ENCODE measurements at regions not wholly inside any gene's neighbourhood (a gene's known extent, or its start where the extent isn't known, plus 50 kb on each side); places are given as distances from the start of the nearest gene placed in this dataset.

DNA sequence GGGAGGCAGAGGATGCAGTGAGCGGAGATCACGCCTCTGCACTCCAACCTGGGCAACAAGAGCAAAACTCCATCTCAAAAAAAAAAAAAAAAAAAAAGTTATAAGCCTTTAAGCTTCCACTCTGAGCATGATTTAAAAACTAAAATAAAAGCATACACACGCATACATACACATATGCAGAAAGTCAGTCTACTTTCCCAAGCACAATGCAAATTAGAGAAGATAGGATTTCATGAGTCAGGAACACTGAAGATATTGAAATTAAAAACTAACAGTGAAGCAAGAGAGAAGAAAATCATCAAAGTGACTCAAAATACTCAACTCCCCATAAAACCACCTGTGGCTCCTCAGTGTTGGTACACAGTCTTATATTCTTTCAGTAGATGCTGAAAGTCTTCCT is 1009.5 kb upstream of the WWC1 start:
- H3K4me1 ChIP-seq (ENCODE audit: insufficient read depth, low read length, poor library complexity, severe bottlenecking): no peaks in the 10 kb centered on the region
- intact Hi-C loops (cut with micrococcal nuclease; ENCODE audit: unreplicated experiment): no loop called here
- CTCF ChIA-PET (ENCODE audit: unreplicated experiment): no interaction called here

DNA sequence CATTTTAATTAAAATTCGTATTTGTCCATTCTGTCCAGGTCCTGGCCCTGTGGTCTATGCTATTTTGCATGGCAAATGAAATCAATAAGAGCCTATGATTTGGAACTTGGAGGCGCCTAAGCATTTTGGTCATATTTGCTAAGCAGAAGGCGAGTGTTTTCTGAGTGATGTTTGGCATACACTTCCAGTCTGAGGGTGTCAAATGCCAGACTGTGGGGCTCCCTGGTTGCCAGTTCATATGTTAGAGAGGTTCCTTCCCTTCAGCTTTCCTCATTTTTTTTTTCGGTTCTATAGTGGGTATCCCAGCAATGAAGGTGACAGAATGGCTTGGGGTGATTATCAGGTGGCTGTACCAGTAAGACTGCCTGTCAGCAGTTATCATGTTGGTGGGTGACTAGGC is 1007.8 kb upstream of the WWC1 start:
- no peaks in the 10 kb centered on the region for H3K79me2 ChIP-seq (ENCODE audit: insufficient read depth, low read depth, low read length)
- no peak overlapping the region for H3K27ac ChIP-seq (ENCODE audit: low read depth, low read length, poor library complexity, severe bottlenecking)
- no peak overlapping the region for H3K4me2 ChIP-seq (ENCODE audit: low read length)
- TF ChIP-seq, protein P1, sequence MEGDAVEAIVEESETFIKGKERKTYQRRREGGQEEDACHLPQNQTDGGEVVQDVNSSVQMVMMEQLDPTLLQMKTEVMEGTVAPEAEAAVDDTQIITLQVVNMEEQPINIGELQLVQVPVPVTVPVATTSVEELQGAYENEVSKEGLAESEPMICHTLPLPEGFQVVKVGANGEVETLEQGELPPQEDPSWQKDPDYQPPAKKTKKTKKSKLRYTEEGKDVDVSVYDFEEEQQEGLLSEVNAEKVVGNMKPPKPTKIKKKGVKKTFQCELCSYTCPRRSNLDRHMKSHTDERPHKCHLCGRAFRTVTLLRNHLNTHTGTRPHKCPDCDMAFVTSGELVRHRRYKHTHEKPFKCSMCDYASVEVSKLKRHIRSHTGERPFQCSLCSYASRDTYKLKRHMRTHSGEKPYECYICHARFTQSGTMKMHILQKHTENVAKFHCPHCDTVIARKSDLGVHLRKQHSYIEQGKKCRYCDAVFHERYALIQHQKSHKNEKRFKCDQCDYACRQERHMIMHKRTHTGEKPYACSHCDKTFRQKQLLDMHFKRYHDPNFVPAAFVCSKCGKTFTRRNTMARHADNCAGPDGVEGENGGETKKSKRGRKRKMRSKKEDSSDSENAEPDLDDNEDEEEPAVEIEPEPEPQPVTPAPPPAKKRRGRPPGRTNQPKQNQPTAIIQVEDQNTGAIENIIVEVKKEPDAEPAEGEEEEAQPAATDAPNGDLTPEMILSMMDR (conservative IDR thresholded peaks at IDR 0.05; ENCODE audit: low read length): no peak
- TF ChIP-seq EZH2phosphoT487 (IDR thresholded peaks at IDR 0.05; ENCODE audit: borderline replicate concordance, low read depth, low read length): no peak
- intact Hi-C loops (cut with micrococcal nuclease; ENCODE audit: unreplicated experiment): no loop called here
- H3K9me3 ChIP-seq (ENCODE audit: low read length): no peaks in the 10 kb centered on the region
- H3K36me3 ChIP-seq (ENCODE audit: insufficient read depth, low read length): no peaks in the 10 kb centered on the region
- H4K20me1 ChIP-seq (ENCODE audit: insufficient read depth, low read length): no peaks in the 10 kb centered on the region
- no peaks in the 10 kb centered on the region for H3K4me1 ChIP-seq (ENCODE audit: insufficient read depth, low read length, poor library complexity, severe bottlenecking)
- no TSS peak for BruUV-seq (replicated peaks)
- ChIA-PET POLR2A (no interaction called here), CTCF (ENCODE audit: unreplicated experiment) (no interaction called here)
- H3K9me2 ChIP-seq (ENCODE audit: insufficient read depth, low read length): no peaks in the 10 kb centered on the region
- H2AFZ ChIP-seq (ENCODE audit: low read length): no peak overlapping the region
- DNase-seq (ENCODE audit: low spot score): no peak
- H3K4me3 ChIP-seq (ENCODE audit: low read depth, low read length, poor library complexity, severe bottlenecking): no peak overlapping the region

More for the DNA sequence above, 1009.5 kb upstream of the WWC1 start:
- no peak overlapping the region for H3K27ac ChIP-seq (ENCODE audit: low read depth, low read length, poor library complexity, severe bottlenecking)
- H3K79me2 ChIP-seq (ENCODE audit: insufficient read depth, low read depth, low read length): no peaks in the 10 kb centered on the region
- TF ChIP-seq EZH2phosphoT487 (IDR thresholded peaks at IDR 0.05; ENCODE audit: borderline replicate concordance, low read depth, low read length): no peak
- TF ChIP-seq, protein P1 (conservative IDR thresholded peaks at IDR 0.05; ENCODE audit: low read length): no peak
- POLR2A ChIA-PET: interaction anchor here (0.6 kb wide), 1 partner anchor 10 kb away, joined by 6 read pairs; no protein-coding TSS in a partner anchor
- no peak overlapping the region for H3K4me3 ChIP-seq (ENCODE audit: low read depth, low read length, poor library complexity, severe bottlenecking)
- BruUV-seq (replicated peaks): no TSS peak
- no peak overlapping the region for H3K4me2 ChIP-seq (ENCODE audit: low read length)
- DNase-seq (ENCODE audit: low spot score): no peak
- no peaks in the 10 kb centered on the region for H4K20me1 ChIP-seq (ENCODE audit: insufficient read depth, low read length)
- no peaks in the 10 kb centered on the region for H3K9me3 ChIP-seq (ENCODE audit: low read length)
- no peaks in the 10 kb centered on the region for H3K36me3 ChIP-seq (ENCODE audit: insufficient read depth, low read length)
- no peak overlapping the region for H2AFZ ChIP-seq (ENCODE audit: low read length)
- H3K9me2 ChIP-seq (ENCODE audit: insufficient read depth, low read length): no peaks in the 10 kb centered on the region

DNA sequence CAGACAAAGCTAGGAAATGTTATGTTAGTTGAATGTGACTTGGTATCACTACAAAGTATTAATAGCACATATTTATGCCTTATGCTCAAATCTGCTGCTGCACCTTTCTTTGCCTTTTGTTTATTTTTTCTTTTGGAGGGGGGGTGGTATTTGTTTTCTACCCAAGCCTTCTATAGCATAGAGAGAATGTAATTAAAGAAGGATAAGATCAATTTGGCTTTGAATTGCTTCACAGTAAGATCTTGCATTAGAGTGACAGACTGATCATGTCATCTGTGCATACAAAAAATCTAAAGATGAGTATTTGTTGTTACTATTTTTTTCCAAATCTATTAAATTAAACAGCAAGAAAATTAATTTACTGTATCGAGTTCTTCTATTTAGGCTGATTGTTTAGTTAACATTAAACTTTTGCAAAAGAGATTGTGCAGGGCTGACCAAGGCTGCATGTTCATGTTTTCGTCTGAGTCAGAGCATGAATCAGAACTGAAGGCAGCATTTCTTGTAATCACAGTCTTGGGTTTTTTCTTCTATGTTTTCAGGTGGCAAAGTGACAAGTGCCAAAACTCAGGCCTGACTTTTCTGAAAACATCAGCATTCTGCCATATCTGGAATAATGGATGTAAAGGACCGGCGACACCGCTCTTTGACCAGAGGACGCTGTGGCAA is 1007.1 kb upstream of the WWC1 start:
- H2AFZ ChIP-seq (ENCODE audit: low read length): no peak overlapping the region
- H3K36me3 ChIP-seq (ENCODE audit: insufficient read depth, low read length): no peaks in the 10 kb centered on the region
- POLR2A ChIA-PET: no interaction called here
- H3K4me1 ChIP-seq (ENCODE audit: insufficient read depth, low read length, poor library complexity, severe bottlenecking): no peaks in the 10 kb centered on the region
- BruUV-seq (replicated peaks): no TSS peak
- H3K79me2 ChIP-seq (ENCODE audit: insufficient read depth, low read depth, low read length): no peaks in the 10 kb centered on the region
- no peaks in the 10 kb centered on the region for H3K9me3 ChIP-seq (ENCODE audit: low read length)
- no peak overlapping the region for H3K27ac ChIP-seq (ENCODE audit: low read depth, low read length, poor library complexity, severe bottlenecking)
- no peaks in the 10 kb centered on the region for H4K20me1 ChIP-seq (ENCODE audit: insufficient read depth, low read length)
- no peaks in the 10 kb centered on the region for H3K9me2 ChIP-seq (ENCODE audit: insufficient read depth, low read length)
- no peak overlapping the region for H3K4me3 ChIP-seq (ENCODE audit: low read depth, low read length, poor library complexity, severe bottlenecking)
- TF ChIP-seq, protein P1 (conservative IDR thresholded peaks at IDR 0.05; ENCODE audit: low read length): no peak
- TF ChIP-seq EZH2phosphoT487 (IDR thresholded peaks at IDR 0.05; ENCODE audit: borderline replicate concordance, low read depth, low read length): no peak
- H3K4me2 ChIP-seq (ENCODE audit: low read length): no peak overlapping the region
- DNase-seq (ENCODE audit: low spot score): no peak
- intact Hi-C loops (cut with micrococcal nuclease; ENCODE audit: unreplicated experiment): no loop called here
- CTCF ChIA-PET (ENCODE audit: unreplicated experiment): no interaction called here
